K562 (cell line): ENCODE measurements at regions not wholly inside any gene's neighbourhood (a gene's known extent, or its start where the extent isn't known, plus 50 kb on each side); places are given as distances from the start of the nearest gene placed in this dataset.

Experiments
- ATAC-seq: fragments of 200-7000 bp; cut with Tn5 transposase; 3 replicates; pipeline ENCODE4 v1.9.1; 2020; ENCODE audit warnings: moderate library complexity
- BruUV-seq: library from RNA; stranded (reverse); fragments of 400-500 nt; replicated peaks from 2 replicates; lab custom pipeline; 2021; lab: Mats Ljungman, UMichigan
- CTCF ChIA-PET: fragments of 300-600 bp; formaldehyde crosslinking; extraction: SDS; loops from one replicate; lab custom pipeline; 2021; ENCODE audit warnings: low intra/inter-chr PET ratio; lab: Yijun Ruan, JAX
- POLR2A ChIA-PET: fragments of 300-600, 350-650 bp; sonication (Branson Sonifier 250); formaldehyde crosslinking; extraction: SDS; loops from one replicate; lab custom pipeline; 2021; ENCODE audit warnings: antibody characterized with exemption, inconsistent platforms; lab: Yijun Ruan, JAX
- DNase-seq, 4 experiments: peaks; one replicate each; pipeline versions ENCODE4 v3.0.0 to v3.0.0-alpha.2; 2011 to 2018; ENCODE audit warnings: low spot score in 3 of 4, mixed read lengths in 3 of 4; ENCODE audit errors: extremely low read depth in 1 of 4
- FAIRE-seq: peaks from 2 replicates; lab custom pipeline; 2011; peaks lifted over from hg19 to GRCh38; lab: Jason Lieb, UNC
- H2AFZ ChIP-seq: 2 replicates; pipeline ENCODE4 v1.6.0; 2011; ENCODE audit warnings: low read depth, low read length, control low read depth, inconsistent platforms
- H3K27ac ChIP-seq: fragments of 200-600 bp; 3 replicates; pipeline ENCODE4 v1.8.0; 2011; ENCODE audit warnings: low read depth, mild to moderate bottlenecking, control low read depth, inconsistent platforms, low read length, moderate library complexity, mixed read lengths; ENCODE audit errors: extremely low read depth
- H3K27me3 ChIP-seq, 2 experiments: fragments of 300-600 bp in 1 of 2; 2 replicates in 1 of 2; 3 replicates in 1 of 2; pipeline versions ENCODE4 v1.6.0 to v1.8.0; 2011; ENCODE audit warnings: inconsistent platforms in 2 of 2, low read length in 2 of 2, mild to moderate bottlenecking in 1 of 2, mixed read lengths in 1 of 2, moderate library complexity in 1 of 2; ENCODE audit not compliant: control insufficient read depth in 2 of 2, insufficient read depth in 2 of 2
- H3K36me3 ChIP-seq: fragments of 300-600 bp; 3 replicates; pipeline ENCODE4 v1.8.0; 2011; ENCODE audit warnings: mild to moderate bottlenecking, low read length, inconsistent platforms; ENCODE audit not compliant: control insufficient read depth, insufficient read depth
- H3K4me1 ChIP-seq, 2 experiments: fragments of 200-600 bp in 1 of 2; replicated peaks in 1 of 2; 2 replicates in 1 of 2; 3 replicates in 1 of 2; pipeline versions ENCODE4 v1.5.1 to v1.8.0; 2011; ENCODE audit warnings: inconsistent platforms in 2 of 2, low read length in 2 of 2, mild to moderate bottlenecking in 1 of 2, mixed read lengths in 1 of 2, moderate library complexity in 1 of 2; ENCODE audit not compliant: control insufficient read depth in 2 of 2, insufficient read depth in 2 of 2
- H3K4me2 ChIP-seq: 2 replicates; pipeline ENCODE4 v1.6.1; 2011; ENCODE audit warnings: low read length, control low read depth, inconsistent platforms, mixed read lengths; ENCODE audit not compliant: insufficient read depth
- H3K4me3 ChIP-seq: fragments of 200-600 bp; sonication (generic), shearing (Covaris generic); 2 replicates; pipeline ENCODE4 v1.5.1; 2016; ENCODE audit warnings: control low read depth, inconsistent platforms
- H3K79me2 ChIP-seq: fragments of 200-600 bp; 3 replicates; pipeline ENCODE4 v1.8.0; 2011; ENCODE audit warnings: low read length, inconsistent platforms; ENCODE audit not compliant: control insufficient read depth, insufficient read depth
- H3K9ac ChIP-seq, 2 experiments: 2 replicates each; pipeline versions ENCODE4 v1.6.0 to v1.6.1; 2011; ENCODE audit warnings: low read depth in 2 of 2, low read length in 2 of 2, control low read depth in 1 of 2, inconsistent platforms in 1 of 2, mild to moderate bottlenecking in 1 of 2, mixed read lengths in 1 of 2; ENCODE audit not compliant: insufficient read depth in 1 of 2
- H3K9me1 ChIP-seq: one replicate; pipeline ENCODE4 v1.6.0; 2011; ENCODE audit warnings: inconsistent platforms, mild to moderate bottlenecking, low read length, moderate library complexity; ENCODE audit not compliant: control insufficient read depth, insufficient read depth
- H3K9me3 ChIP-seq: replicated peaks from 2 replicates; pipeline ENCODE4 v1.5.1; 2011; ENCODE audit warnings: low read depth, low read length, inconsistent platforms; ENCODE audit not compliant: control insufficient read depth, insufficient read depth
- H4K20me1 ChIP-seq: replicated peaks from 2 replicates; pipeline ENCODE4 v1.6.1; 2011; ENCODE audit warnings: low read length, inconsistent platforms, mixed read lengths; ENCODE audit not compliant: control insufficient read depth, insufficient read depth
- GATAD2B ChIP-seq: fragments of 450-650 bp; IDR thresholded peaks from 2 replicates; pipeline ENCODE4 v1.6.1; 2017; ENCODE audit warnings: mild to moderate bottlenecking, borderline replicate concordance
- IRF2 ChIP-seq: sonication (generic); formaldehyde crosslinking; IDR thresholded peaks from 2 replicates; pipeline ENCODE4 v1.8.1; 2022; ENCODE audit warnings: mild to moderate bottlenecking, missing genetic modification reagents
- NCOA4 ChIP-seq: fragments of 450-650 bp; IDR thresholded peaks from 2 replicates; pipeline ENCODE4 v1.6.1; 2018; ENCODE audit warnings: mild to moderate bottlenecking; ENCODE audit not compliant: partially characterized antibody
- NFIX ChIP-seq: fragments of 250-450 bp; sonication (Bioruptor Pico); IDR thresholded peaks from 2 replicates; pipeline ENCODE4 v1.4.0; 2020; ENCODE audit warnings: low read depth, mild to moderate bottlenecking, moderate library complexity
- SMAD2 ChIP-seq: fragments of 150-350 bp; IDR thresholded peaks from 2 replicates; pipeline ENCODE4 v1.6.1; 2014; ENCODE audit warnings: low read depth, mild to moderate bottlenecking, low read length
- TCFL5 ChIP-seq: fragments of 250-450 bp; sonication (Bioruptor Pico); conservative IDR thresholded peaks from 2 replicates; pipeline ENCODE4 v1.6.1; 2021; ENCODE audit warnings: mild to moderate bottlenecking, moderate library complexity, matching md5 sums
- TEAD4 ChIP-seq, 2 experiments: sonication (generic) in 1 of 2; formaldehyde crosslinking in 1 of 2; IDR thresholded peaks; 2 replicates each; pipeline versions ENCODE4 v1.6.1 to v1.8.0; 2012 to 2022; ENCODE audit warnings: borderline replicate concordance in 1 of 2, inconsistent platforms in 1 of 2, low read length in 1 of 2, mild to moderate bottlenecking in 1 of 2, missing genetic modification reagents in 1 of 2
- TSHZ1 ChIP-seq: fragments of 250-450 bp; sonication (Bioruptor Pico); IDR thresholded peaks from 2 replicates; pipeline ENCODE4 v1.4.0; 2020; ENCODE audit warnings: mild to moderate bottlenecking, moderate library complexity
- U2AF1 ChIP-seq: fragments of 200-400 bp; formaldehyde crosslinking; optimal IDR thresholded peaks from 2 replicates; pipeline ENCODE3; 2017; ENCODE audit warnings: mild to moderate bottlenecking, low read depth, low read length, moderate library complexity
- XRCC5 ChIP-seq: fragments of 200-400 bp; formaldehyde crosslinking; IDR thresholded peaks from 2 replicates; pipeline ENCODE4 v1.6.1; 2017; ENCODE audit warnings: low read depth, mild to moderate bottlenecking, low read length
- ZFX ChIP-seq: sonication (generic); formaldehyde crosslinking; IDR thresholded peaks from 2 replicates; pipeline ENCODE4 v1.8.0; 2022; ENCODE audit warnings: mild to moderate bottlenecking, missing genetic modification reagents, moderate library complexity
- WGBS: fragments of 100-300 bp; shearing (Covaris generic); methylation state at CpG from one replicate; pipeline ENCODE4 v1.1.6; 2016; ENCODE audit warnings: low coverage, mixed read lengths; ENCODE audit not compliant: insufficient coverage; ENCODE audit errors: missing lambda C conversion rate; 5-methylcytosine and 5-hydroxymethylcytosine counted together
- in situ Hi-C: fragments of 300-500 bp; cut with MboI; formaldehyde crosslinking; loops from 4 replicates; pipeline ENCODE4 v1.15.0; 2018; ENCODE audit warnings: inconsistent platforms, mixed read lengths
- intact Hi-C: fragments of 100-400 bp; cut with micrococcal nuclease; formaldehyde crosslinking; loops from 2 replicates; pipeline ENCODE4 v1.14.2; 2022

- TF ChIP-seq ZFX (CRISPR knock-in tag): no peak
- no peak for TF ChIP-seq IRF2
- no peak for TF ChIP-seq XRCC5
- no peak for TF ChIP-seq SMAD2
- no peak for TF ChIP-seq TCFL5 (CRISPR knock-in tag)
- no peak for TF ChIP-seq NCOA4
- TF ChIP-seq NFIX (CRISPR knock-in tag): no peak
- TF ChIP-seq U2AF1: no peak
- no peak for TF ChIP-seq GATAD2B
- no peak for TF ChIP-seq TEAD4 (IDR thresholded peaks at IDR 0.05; ENCODE audit: low read length)
- TF ChIP-seq TEAD4 (CRISPR knock-in tag; IDR thresholded peaks at IDR 0.05; ENCODE audit: borderline replicate concordance): no peak
- TF ChIP-seq TSHZ1 (CRISPR knock-in tag): no peak
Observed at GRCh38 chr14:87233806-87234384, 759.1 kb downstream of the GALC start.

More at GRCh38 chr14:87233806-87234384, 759.1 kb downstream of the GALC start:
- POLR2A ChIA-PET: no interaction called here
- FAIRE-seq (no peak), DNase-seq (no peak), ATAC-seq (no peak)
- H4K20me1 ChIP-seq: no peaks in the 10 kb centered on the region
- no peaks in the 10 kb centered on the region for H3K9me3 ChIP-seq
- no peaks in the 10 kb centered on the region for H3K9me1 ChIP-seq
- no peaks in the 10 kb centered on the region for H3K36me3 ChIP-seq
- no peaks in the 10 kb centered on the region for H3K79me2 ChIP-seq
- no peak overlapping the region for H3K4me2 ChIP-seq
- BruUV-seq: no TSS peak
- CTCF ChIA-PET: no interaction called here
- intact Hi-C loops: no loop called here
- no peak overlapping the region for H2AFZ ChIP-seq
- H3K9ac ChIP-seq: no peak overlapping the region
- 2% methylated on average over 4 of the region's 4 CpGs for WGBS
- in situ Hi-C loops: no loop called here
- no peaks in the 10 kb centered on the region for H3K4me1 ChIP-seq
- H3K27ac ChIP-seq: no peak overlapping the region
- H3K27me3 ChIP-seq: no peaks in the 10 kb centered on the region
- H3K4me3 ChIP-seq: no peak overlapping the region
